CD4-positive, alpha-beta T cell treated with Interleukin-6 for 4 hours (primary cell): ENCODE measurements at regions not wholly inside any gene's neighbourhood (a gene's known extent, or its start where the extent isn't known, plus 50 kb on each side); places are given as distances from the start of the nearest gene placed in this dataset.
"Not testable (repeated sequence)": the region's sequence is repeated elsewhere in the genome, so short reads cannot be mapped to it uniquely, and the experiment has no call there.

Experiments used
- DNase-seq: peaks from one replicate; pipeline ENCODE4 v3.0.0-alpha.2; 2020; ENCODE audit warnings: mixed read lengths

GRCh38 chr3:94414418-94414817, 351.6 kb downstream of the NSUN3 start:
- DNase-seq, result no peak

- DNase-seq, result no peak
These were observed 353.9 kb downstream of the NSUN3 start for GRCh38 chr3:94416768-94417167.

GRCh38 chr3:94417963-94418455, 355.1 kb downstream of the NSUN3 start:
- no peak for DNase-seq

GRCh38 chr3:94420931-94421330, 358.1 kb downstream of the NSUN3 start:
- DNase-seq, result no peak

- no peak for DNase-seq
These were observed 360.7 kb downstream of the NSUN3 start for GRCh38 chr3:94423578-94423977.

- DNase-seq, result no peak
These were observed 366.7 kb downstream of the NSUN3 start for GRCh38 chr3:94429517-94429916.

GRCh38 chr3:94431876-94432570, 369.2 kb downstream of the NSUN3 start:
- DNase-seq, result no peak

GRCh38 chr3:94433811-94434210, 370.9 kb downstream of the NSUN3 start:
- no peak for DNase-seq

GRCh38 chr3:94440767-94441493, 378.1 kb downstream of the NSUN3 start:
- no peak for DNase-seq

GRCh38 chr3:94441494-94441847, 378.6 kb downstream of the NSUN3 start:
- DNase-seq, result no peak

- DNase-seq, result no peak
These were observed 391.0 kb downstream of the NSUN3 start for GRCh38 chr3:94453864-94454263.

GRCh38 chr3:94459167-94459566, 396.3 kb downstream of the NSUN3 start:
- DNase-seq, result no peak

GRCh38 chr3:94460931-94461330, 398.1 kb downstream of the NSUN3 start:
- DNase-seq, result no peak

- no peak for DNase-seq
These were observed 400.1 kb downstream of the NSUN3 start for GRCh38 chr3:94462931-94463330.

GRCh38 chr3:94472511-94472910, 409.6 kb downstream of the NSUN3 start:
- no peak for DNase-seq

- no peak for DNase-seq
These were observed 418.5 kb downstream of the NSUN3 start for GRCh38 chr3:94481226-94481898.

- no peak for DNase-seq
These were observed 419.8 kb downstream of the NSUN3 start for GRCh38 chr3:94482686-94483085.

- no peak for DNase-seq
These were observed 420.5 kb downstream of the NSUN3 start for GRCh38 chr3:94483403-94483802.

- DNase-seq, result no peak
These were observed 432.1 kb downstream of the NSUN3 start for GRCh38 chr3:94494992-94495391.

GRCh38 chr3:94500146-94500545, 437.3 kb downstream of the NSUN3 start:
- DNase-seq, result no peak

- DNase-seq, result not testable (repeated sequence)
These were observed 444.5 kb downstream of the NSUN3 start for GRCh38 chr3:94507354-94507753.

- DNase-seq, result no peak
These were observed 450.0 kb downstream of the NSUN3 start for GRCh38 chr3:94512876-94513275.

- DNase-seq, result no peak
These were observed 450.7 kb downstream of the NSUN3 start for GRCh38 chr3:94513600-94513999.

GRCh38 chr3:94515983-94516382, 453.1 kb downstream of the NSUN3 start:
- no peak for DNase-seq
